ENCODE measurements at regions not wholly inside any gene's neighbourhood (a gene's known extent, or its start where the extent isn't known, plus 50 kb on each side); places are given as distances from the start of the nearest gene placed in this dataset.
"Not testable (repeated sequence)": the region's sequence is repeated elsewhere in the genome, so short reads cannot be mapped to it uniquely, and the experiment has no call there.

DNA sequence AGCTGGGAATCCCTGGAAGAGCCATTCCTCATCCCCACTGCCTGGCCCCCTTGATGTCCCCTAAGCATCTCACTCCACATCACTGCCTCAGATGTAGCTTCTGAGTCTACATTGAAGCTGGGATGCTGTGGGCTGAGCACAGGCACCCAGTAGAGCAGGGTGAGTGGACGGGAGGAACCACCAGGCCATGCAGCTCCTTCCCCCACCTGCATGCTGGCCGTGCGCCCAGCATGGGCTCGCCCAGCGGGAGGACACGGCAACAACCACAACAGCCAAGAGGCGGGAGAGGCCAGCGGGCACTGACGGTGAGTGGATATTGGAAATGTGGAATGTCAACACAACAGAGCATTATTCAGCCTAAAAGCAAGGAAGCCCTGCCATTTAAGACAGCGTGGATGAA lies 310.9 kb downstream of the ADGRD1 start:
- DNase-seq, result no peak
- no peak overlapping the region for H3K27ac ChIP-seq
- H3K36me3 ChIP-seq, result no peaks in the 10 kb centered on the region
- H3K9me3 ChIP-seq, result no peaks in the 10 kb centered on the region
- no peaks in the 10 kb centered on the region for H3K4me1 ChIP-seq
- no peak overlapping the region for H3K4me3 ChIP-seq
- no peak for TF ChIP-seq CTCF (IDR thresholded peaks at IDR 0.05)
- TF ChIP-seq POLR2A (IDR thresholded peaks at IDR 0.05), result no peak
- no peaks in the 10 kb centered on the region for H3K27me3 ChIP-seq

- Histone ChIP-seq H3K36me3 (no peaks in the 10 kb centered on the region), H3K27ac (no peak overlapping the region), H3K27me3 (no peaks in the 10 kb centered on the region), H3K9me3 (no peaks in the 10 kb centered on the region), H3K4me1 (no peaks in the 10 kb centered on the region), H3K4me3 (no peak overlapping the region)
- DNase-seq, result no peak
- no peak for TF ChIP-seq POLR2A (IDR thresholded peaks at IDR 0.05)
- TF ChIP-seq CTCF (IDR thresholded peaks at IDR 0.05), result no peak
Measured at GRCh38 chr12:131266591-131267467, 313.1 kb downstream of the ADGRD1 start.

GRCh38 chr12:131267576-131267975 lies 313.9 kb downstream of the ADGRD1 start:
- H3K4me3 ChIP-seq, result no peak overlapping the region
- H3K27ac ChIP-seq, result no peak overlapping the region
- H3K4me1 ChIP-seq, result no peaks in the 10 kb centered on the region
- H3K36me3 ChIP-seq, result no peaks in the 10 kb centered on the region
- DNase-seq, result no peak
- H3K9me3 ChIP-seq, result no peaks in the 10 kb centered on the region
- H3K27me3 ChIP-seq, result no peaks in the 10 kb centered on the region
- TF ChIP-seq CTCF (IDR thresholded peaks at IDR 0.05) (no peak), POLR2A (IDR thresholded peaks at IDR 0.05) (no peak)

DNA sequence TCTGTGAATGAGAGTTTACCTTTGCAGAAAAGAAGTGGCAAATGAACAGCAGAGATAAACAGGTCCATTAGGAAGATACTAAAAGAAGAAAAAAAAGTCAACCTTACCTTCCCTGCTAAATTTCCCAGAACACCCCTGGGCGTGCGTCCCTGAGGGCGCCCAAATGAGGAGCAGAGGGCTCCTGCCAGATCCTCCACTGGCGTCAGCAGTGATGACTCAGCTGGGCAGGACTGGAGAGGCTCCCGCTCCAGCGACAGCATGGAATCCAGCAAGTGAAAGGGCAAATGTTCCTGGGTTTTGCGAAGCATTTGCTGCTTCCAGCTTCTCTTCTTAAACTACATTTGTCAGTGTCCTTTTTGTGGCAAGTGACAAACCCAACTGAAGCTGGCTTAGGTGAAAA lies 314.4 kb downstream of the ADGRD1 start:
- H3K36me3 ChIP-seq, H3K4me1 ChIP-seq, H3K4me3 ChIP-seq, H3K27me3 ChIP-seq, H3K9me3 ChIP-seq, DNase-seq, H3K27ac ChIP-seq: not testable (repeated sequence)

DNA sequence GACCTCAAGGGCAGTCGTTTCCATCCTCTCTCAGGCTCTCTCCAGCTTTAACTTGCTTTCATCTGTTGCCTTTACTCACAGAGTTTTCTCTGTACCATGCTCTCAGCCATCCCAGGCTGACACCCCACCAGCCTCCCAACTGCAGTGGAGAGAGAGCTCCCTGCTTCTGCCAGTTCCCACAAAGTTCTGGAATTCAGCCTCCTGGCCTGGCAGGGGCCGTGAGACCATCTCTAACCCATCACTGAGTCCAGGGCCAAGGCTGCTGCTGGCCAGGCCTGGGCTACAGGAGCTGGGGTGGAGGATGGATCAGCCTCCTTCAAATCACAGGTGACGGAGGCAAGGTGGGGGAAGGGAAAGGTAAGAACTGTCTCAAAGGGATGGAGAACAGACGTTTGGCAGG lies 314.9 kb downstream of the ADGRD1 start:
- not testable (repeated sequence) for H3K4me1 ChIP-seq, H3K27ac ChIP-seq, DNase-seq, H3K36me3 ChIP-seq, H3K4me3 ChIP-seq, H3K27me3 ChIP-seq, H3K9me3 ChIP-seq

- H3K4me3 ChIP-seq, result no peak overlapping the region
- no peak overlapping the region for H3K27ac ChIP-seq
- DNase-seq, result no peak
- no peaks in the 10 kb centered on the region for H3K27me3 ChIP-seq
- H3K9me3 ChIP-seq, result no peaks in the 10 kb centered on the region
- no peaks in the 10 kb centered on the region for H3K4me1 ChIP-seq
- no peak for TF ChIP-seq CTCF (IDR thresholded peaks at IDR 0.05)
- no peak for TF ChIP-seq POLR2A (IDR thresholded peaks at IDR 0.05)
- H3K36me3 ChIP-seq, result no peaks in the 10 kb centered on the region
Measured at GRCh38 chr12:131269551-131269950, 315.8 kb downstream of the ADGRD1 start.

- H3K9me3 ChIP-seq, H3K27me3 ChIP-seq: not testable (repeated sequence)
Measured at GRCh38 chr12:131269977-131270376, 316.3 kb downstream of the ADGRD1 start.

More at GRCh38 chr12:131269977-131270376, 316.3 kb downstream of the ADGRD1 start:
- not testable (repeated sequence) for H3K36me3 ChIP-seq, H3K4me1 ChIP-seq, H3K27ac ChIP-seq, H3K4me3 ChIP-seq, DNase-seq
